GM12864 (cell line): ENCODE measurements at regions not wholly inside any gene's neighbourhood (a gene's known extent, or its start where the extent isn't known, plus 50 kb on each side); places are given as distances from the start of the nearest gene placed in this dataset.

Experiments
- DNase-seq: peaks from one replicate; pipeline ENCODE4 v3.0.0-alpha.2; 2011; ENCODE audit warnings: low read depth
- H3K4me3 ChIP-seq: 2 replicates; pipeline ENCODE4 v1.5.1; 2011; ENCODE audit warnings: mild to moderate bottlenecking, low read depth, low read length, control low read depth
- TF ChIP-seq, protein P1 (sequence below): IDR thresholded peaks from 2 replicates; pipeline ENCODE4 v1.5.1; 2011; ENCODE audit warnings: low read depth, mild to moderate bottlenecking, moderate library complexity, low read length, control low read depth, inconsistent platforms; ENCODE audit errors: missing control alignments

DNA sequence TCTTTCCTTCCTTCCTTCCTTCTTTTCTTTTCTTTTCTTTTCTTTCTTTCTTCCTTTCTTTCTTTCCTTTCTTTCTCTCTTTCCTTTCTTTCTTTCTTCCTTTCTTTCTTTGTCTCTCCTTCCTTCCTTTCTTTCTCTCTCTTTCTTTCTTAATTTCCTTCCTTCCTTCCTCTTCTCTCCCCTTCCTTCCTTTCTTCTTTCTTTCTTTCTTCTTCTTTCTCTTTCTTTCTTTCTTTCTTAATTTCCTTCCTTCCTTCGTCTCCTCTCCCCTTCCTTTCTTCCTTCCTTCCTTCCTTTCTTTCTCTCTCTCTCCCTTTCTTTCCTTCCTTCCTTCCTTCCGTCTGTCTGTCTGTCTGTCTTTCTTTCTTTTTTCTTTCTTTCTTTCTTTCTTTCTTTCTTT lies 1446.5 kb upstream of the GOT2 start:
- no peak overlapping the region for H3K4me3 ChIP-seq
- DNase-seq = no peak
- TF ChIP-seq, protein P1, sequence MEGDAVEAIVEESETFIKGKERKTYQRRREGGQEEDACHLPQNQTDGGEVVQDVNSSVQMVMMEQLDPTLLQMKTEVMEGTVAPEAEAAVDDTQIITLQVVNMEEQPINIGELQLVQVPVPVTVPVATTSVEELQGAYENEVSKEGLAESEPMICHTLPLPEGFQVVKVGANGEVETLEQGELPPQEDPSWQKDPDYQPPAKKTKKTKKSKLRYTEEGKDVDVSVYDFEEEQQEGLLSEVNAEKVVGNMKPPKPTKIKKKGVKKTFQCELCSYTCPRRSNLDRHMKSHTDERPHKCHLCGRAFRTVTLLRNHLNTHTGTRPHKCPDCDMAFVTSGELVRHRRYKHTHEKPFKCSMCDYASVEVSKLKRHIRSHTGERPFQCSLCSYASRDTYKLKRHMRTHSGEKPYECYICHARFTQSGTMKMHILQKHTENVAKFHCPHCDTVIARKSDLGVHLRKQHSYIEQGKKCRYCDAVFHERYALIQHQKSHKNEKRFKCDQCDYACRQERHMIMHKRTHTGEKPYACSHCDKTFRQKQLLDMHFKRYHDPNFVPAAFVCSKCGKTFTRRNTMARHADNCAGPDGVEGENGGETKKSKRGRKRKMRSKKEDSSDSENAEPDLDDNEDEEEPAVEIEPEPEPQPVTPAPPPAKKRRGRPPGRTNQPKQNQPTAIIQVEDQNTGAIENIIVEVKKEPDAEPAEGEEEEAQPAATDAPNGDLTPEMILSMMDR = no peak

DNA sequence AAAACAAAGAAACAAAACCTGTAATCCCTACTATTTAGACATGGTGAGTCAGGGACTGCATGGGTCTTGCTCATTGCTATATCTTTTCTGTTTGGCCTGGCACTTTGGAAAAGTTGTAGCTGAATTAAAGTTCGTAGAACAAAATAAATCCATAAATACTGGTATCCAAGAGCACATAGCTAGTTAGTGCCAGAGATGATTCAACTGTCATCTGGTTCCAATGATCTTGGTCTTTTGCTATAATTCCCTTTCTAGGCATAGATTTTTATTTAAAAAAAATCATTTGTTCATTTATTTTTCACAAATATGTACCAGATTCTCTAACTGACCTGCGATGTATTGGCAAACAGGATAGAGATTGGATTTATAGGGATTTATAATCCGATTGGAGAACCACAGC lies 1436.1 kb upstream of the GOT2 start:
- TF ChIP-seq, protein P1 = no peak
- DNase-seq = no peak
- H3K4me3 ChIP-seq = no peak overlapping the region

DNA sequence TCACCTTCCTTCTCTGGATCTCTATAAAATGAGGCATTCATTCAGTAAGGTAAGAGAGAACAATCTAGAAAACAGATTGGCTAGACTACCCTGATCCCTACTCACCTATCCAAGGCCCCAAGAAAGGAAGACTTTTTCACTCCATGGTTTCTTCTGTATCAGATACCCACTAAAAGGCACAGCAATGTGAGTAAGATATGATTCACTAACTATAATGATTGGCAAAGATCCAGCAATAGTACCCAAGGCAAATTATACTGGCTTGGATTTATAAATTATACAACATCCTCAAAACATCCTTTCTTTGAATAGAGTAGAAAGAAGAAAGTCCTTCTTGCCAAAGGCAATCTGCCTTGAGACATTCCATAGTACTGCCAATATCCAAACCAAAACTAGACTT lies 1432.0 kb upstream of the GOT2 start:
- H3K4me3 ChIP-seq = no peak overlapping the region
- TF ChIP-seq, protein P1 = no peak
- no peak for DNase-seq

DNA sequence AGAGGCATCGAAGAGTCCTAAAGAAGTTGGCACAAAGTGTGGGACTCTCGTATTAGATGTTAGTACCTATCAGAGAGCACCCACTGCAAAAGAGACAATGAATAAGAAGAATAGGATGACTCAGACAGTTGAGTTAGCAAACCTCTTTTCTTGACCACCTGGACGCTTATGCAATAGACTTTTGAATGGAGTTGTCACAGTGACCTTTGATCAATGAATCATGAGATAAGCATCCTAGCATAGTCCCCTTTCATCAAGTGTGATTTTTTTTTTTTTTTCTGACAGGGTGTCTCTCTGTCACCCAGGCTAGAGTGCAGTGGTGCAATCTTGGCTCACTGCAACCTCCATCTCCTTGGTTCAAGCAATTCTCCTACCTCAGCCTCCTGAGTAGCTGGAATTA lies 1417.9 kb upstream of the GOT2 start:
- TF ChIP-seq, protein P1 = no peak
- DNase-seq = no peak
- H3K4me3 ChIP-seq = no peak overlapping the region

DNA sequence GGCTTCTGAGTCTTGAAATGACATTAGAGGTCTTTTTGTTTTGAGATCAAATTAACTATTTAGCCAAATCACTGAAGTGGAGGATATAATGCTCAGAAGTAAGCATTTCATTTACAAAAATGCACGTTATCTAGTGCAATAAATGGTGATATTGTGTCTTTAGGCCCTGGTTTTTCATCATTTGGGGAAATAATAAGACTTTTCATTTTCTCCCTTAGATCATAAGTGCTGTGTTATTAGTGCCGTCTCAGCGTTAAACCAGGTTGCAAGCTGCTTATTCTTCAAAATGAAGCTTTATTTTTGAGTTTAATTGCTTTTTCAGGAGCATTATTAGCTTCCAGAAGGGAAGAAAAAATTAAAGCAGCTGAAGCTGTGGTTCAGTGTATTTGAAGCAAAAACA lies 1416.8 kb upstream of the GOT2 start:
- TF ChIP-seq, protein P1 = no peak
- H3K4me3 ChIP-seq = no peak overlapping the region
- DNase-seq = no peak

DNA sequence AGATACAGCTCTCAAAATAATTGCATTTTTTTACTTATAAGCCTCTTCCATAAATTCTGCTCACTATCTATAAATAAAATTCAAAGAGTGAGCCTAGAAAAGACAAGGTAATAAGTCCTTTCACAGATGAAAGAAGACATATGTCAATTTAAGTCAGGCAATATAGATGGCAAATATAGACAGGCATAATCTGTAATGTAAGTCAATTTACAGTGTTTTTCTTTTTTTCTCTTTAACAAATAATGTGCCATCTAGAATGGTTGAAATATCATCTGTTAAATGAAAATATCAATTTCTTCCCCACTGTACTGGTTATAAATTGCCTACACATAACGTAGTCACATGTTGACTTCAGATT lies 1409.2 kb upstream of the GOT2 start:
- no peak overlapping the region for H3K4me3 ChIP-seq
- no peak for DNase-seq
- TF ChIP-seq, protein P1 = no peak

DNA sequence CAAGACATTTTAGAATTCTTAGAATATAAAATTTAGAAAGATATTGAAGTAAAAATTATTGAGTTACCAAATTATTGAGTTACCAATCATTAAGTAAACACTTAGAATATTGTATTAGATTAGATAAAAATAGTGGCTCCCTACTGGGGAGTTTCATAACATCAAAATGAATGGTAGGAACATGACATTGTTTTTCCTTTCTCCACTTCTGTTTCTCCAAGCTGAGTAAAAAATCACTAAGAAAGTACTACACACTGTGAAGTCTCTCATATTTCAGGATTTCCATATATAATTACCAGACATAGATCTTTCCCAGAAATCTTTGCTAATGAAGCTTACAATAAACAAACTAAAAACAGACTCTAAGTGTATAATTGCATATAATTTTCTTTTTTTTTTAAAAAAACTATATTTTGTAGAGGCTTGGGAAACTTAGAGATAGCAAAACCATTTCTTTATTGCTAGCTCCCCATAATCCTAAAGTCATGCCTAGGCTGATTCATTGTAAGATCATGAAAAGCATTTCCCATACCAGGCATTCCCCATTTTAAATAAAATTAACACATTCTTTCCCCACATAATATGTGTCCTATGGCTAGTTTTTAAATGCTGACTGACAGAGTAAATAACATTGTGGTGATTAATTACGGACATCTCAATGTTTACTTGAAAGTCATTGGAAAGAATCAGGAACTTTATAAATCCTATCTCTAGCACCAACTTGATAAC lies 1408.7 kb upstream of the GOT2 start:
- TF ChIP-seq, protein P1 = no peak
- H3K4me3 ChIP-seq = no peak overlapping the region
- no peak for DNase-seq
